H9 (cell line): ENCODE measurements at regions not wholly inside any gene's neighbourhood (a gene's known extent, or its start where the extent isn't known, plus 50 kb on each side); places are given as distances from the start of the nearest gene placed in this dataset.

ENCODE experiments used
- DNase-seq: peaks from one replicate; pipeline ENCODE4 v3.0.0-alpha.2; 2017
- H2AFZ ChIP-seq: one replicate; pipeline ENCODE4 v1.6.1; 2013; ENCODE audit warnings: mild to moderate bottlenecking, low read length, control low read depth, moderate library complexity
- H2AK5ac ChIP-seq: 2 replicates; pipeline ENCODE4 v1.6.1; 2013; ENCODE audit warnings: low read length, control low read depth, mixed read lengths; ENCODE audit not compliant: insufficient read length
- H2BK120ac ChIP-seq: one replicate; pipeline ENCODE4 v1.6.1; 2013; ENCODE audit warnings: low read depth, mild to moderate bottlenecking, low read length, control low read depth, inconsistent platforms; ENCODE audit not compliant: poor library complexity, severe bottlenecking
- H2BK12ac ChIP-seq: 2 replicates; pipeline ENCODE4 v1.6.1; 2013; ENCODE audit warnings: low read length, control low read depth, mixed read lengths, low read depth; ENCODE audit not compliant: insufficient read length
- H2BK15ac ChIP-seq: 2 replicates; pipeline ENCODE4 v1.6.1; 2013; ENCODE audit warnings: low read depth, low read length, control low read depth
- H2BK20ac ChIP-seq: one replicate; pipeline ENCODE4 v1.6.1; 2013; ENCODE audit warnings: low read depth, mild to moderate bottlenecking, low read length, control low read depth, inconsistent platforms; ENCODE audit not compliant: poor library complexity, severe bottlenecking
- H2BK5ac ChIP-seq: 2 replicates; pipeline ENCODE4 v1.6.1; 2013; ENCODE audit warnings: low read length, control low read depth, mixed read lengths; ENCODE audit not compliant: insufficient read length
- H3K14ac ChIP-seq: 2 replicates; pipeline ENCODE4 v1.6.1; 2013; ENCODE audit warnings: low read length, control low read depth; ENCODE audit not compliant: insufficient read depth
- H3K18ac ChIP-seq: 2 replicates; pipeline ENCODE4 v1.6.1; 2013; ENCODE audit warnings: low read depth, mild to moderate bottlenecking, mixed read lengths, low read length, control low read depth; ENCODE audit not compliant: insufficient read length
- H3K23ac ChIP-seq: 2 replicates; pipeline ENCODE4 v1.6.1; 2013; ENCODE audit warnings: low read length, control low read depth, mixed read lengths, low read depth; ENCODE audit not compliant: insufficient read length
- H3K23me2 ChIP-seq: 2 replicates; pipeline ENCODE4 v1.6.1; 2013; ENCODE audit warnings: low read depth, mild to moderate bottlenecking, mixed read lengths, low read length, control low read depth; ENCODE audit not compliant: insufficient read length, poor library complexity, severe bottlenecking
- H3K27ac ChIP-seq: 2 replicates; pipeline ENCODE4 v1.5.1; 2013; ENCODE audit warnings: low read length, control low read depth, mixed read lengths, low read depth; ENCODE audit not compliant: insufficient read length
- H3K27me3 ChIP-seq: 2 replicates; pipeline ENCODE4 v1.6.1; 2013; ENCODE audit warnings: low read length, control low read depth, inconsistent platforms; ENCODE audit not compliant: insufficient read depth
- H3K4ac ChIP-seq: 2 replicates; pipeline ENCODE4 v1.6.1; 2013; ENCODE audit warnings: low read depth, mild to moderate bottlenecking, control low read depth, inconsistent platforms, low read length, moderate library complexity
- H3K4me1 ChIP-seq: 2 replicates; pipeline ENCODE4 v1.6.1; 2013; ENCODE audit warnings: low read length, control low read depth, inconsistent platforms; ENCODE audit not compliant: insufficient read depth
- H3K4me2 ChIP-seq: 2 replicates; pipeline ENCODE4 v1.6.1; 2013; ENCODE audit warnings: low read length, control low read depth, mixed read lengths; ENCODE audit not compliant: insufficient read length, insufficient read depth
- H3K56ac ChIP-seq: 2 replicates; pipeline ENCODE4 v1.6.1; 2013; ENCODE audit warnings: low read depth, mild to moderate bottlenecking, mixed read lengths, low read length, control low read depth; ENCODE audit not compliant: insufficient read length
- H3K79me1 ChIP-seq: 2 replicates; pipeline ENCODE4 v1.6.1; 2013; ENCODE audit warnings: low read depth, mild to moderate bottlenecking, moderate library complexity, low read length, control low read depth, inconsistent platforms; ENCODE audit not compliant: insufficient read depth, poor library complexity, severe bottlenecking
- H3K79me2 ChIP-seq: 2 replicates; pipeline ENCODE4 v1.6.1; 2013; ENCODE audit warnings: low read length, control low read depth, inconsistent platforms; ENCODE audit not compliant: insufficient read depth
- H3K9ac ChIP-seq: 2 replicates; pipeline ENCODE4 v1.6.1; 2013; ENCODE audit warnings: low read length, control low read depth, mixed read lengths; ENCODE audit not compliant: insufficient read length; ENCODE audit errors: extremely low read depth
- H3K9me3 ChIP-seq: one replicate; pipeline ENCODE4 v1.6.1; 2013; ENCODE audit warnings: low read depth, low read length, inconsistent platforms; ENCODE audit not compliant: control insufficient read depth
- H3T11ph ChIP-seq: one replicate; pipeline ENCODE4 v1.6.1; 2013; ENCODE audit warnings: mild to moderate bottlenecking, low read length, control low read depth, inconsistent platforms
- H4K20me1 ChIP-seq: one replicate; pipeline ENCODE4 v1.6.1; 2013; ENCODE audit not compliant: control insufficient read depth, insufficient read length, insufficient read depth
- H4K5ac ChIP-seq: 2 replicates; pipeline ENCODE4 v1.6.1; 2013; ENCODE audit warnings: low read depth, mild to moderate bottlenecking, mixed read lengths, low read length, control low read depth; ENCODE audit not compliant: insufficient read length
- H4K8ac ChIP-seq: replicated peaks from 2 replicates; pipeline ENCODE4 v1.6.1; 2013; ENCODE audit warnings: low read length, control low read depth, mixed read lengths, low read depth; ENCODE audit not compliant: insufficient read length
- H4K91ac ChIP-seq: 2 replicates; pipeline ENCODE4 v1.6.1; 2013; ENCODE audit warnings: low read depth, mild to moderate bottlenecking, moderate library complexity, mixed read lengths, low read length, control low read depth; ENCODE audit not compliant: insufficient read length
- H3K27ac Mint-ChIP-seq, 3 experiments: 2 replicates in 2 of 3; 3 replicates in 1 of 3; pipeline ENCODE4 v1.8.0; 2020 to 2021; ENCODE audit warnings: mixed read lengths in 3 of 3, mild to moderate bottlenecking in 1 of 3, moderate library complexity in 1 of 3
- H3K27me3 Mint-ChIP-seq: 2 replicates; pipeline ENCODE4 v1.8.0; 2021; ENCODE audit warnings: low read depth, mild to moderate bottlenecking, moderate library complexity, mixed read lengths
- H3K36me3 Mint-ChIP-seq, 3 experiments: 2 replicates in 2 of 3; 3 replicates in 1 of 3; pipeline ENCODE4 v1.8.0; 2020 to 2021; ENCODE audit warnings: low read depth in 3 of 3, mixed read lengths in 3 of 3; ENCODE audit not compliant: insufficient read depth in 1 of 3
- H3K4me1 Mint-ChIP-seq, 2 experiments: 2 replicates each; pipeline ENCODE4 v1.8.0; 2020; ENCODE audit warnings: mixed read lengths in 2 of 2
- H3K4me3 Mint-ChIP-seq, 2 experiments: 2 replicates in 1 of 2; 3 replicates in 1 of 2; pipeline ENCODE4 v1.8.0; 2020 to 2021; ENCODE audit warnings: mild to moderate bottlenecking in 2 of 2, mixed read lengths in 2 of 2, moderate library complexity in 1 of 2
- H3K9me3 Mint-ChIP-seq, 2 experiments: 2 replicates in 1 of 2; 3 replicates in 1 of 2; pipeline ENCODE4 v1.8.0; 2020; ENCODE audit warnings: mild to moderate bottlenecking in 2 of 2, mixed read lengths in 2 of 2, moderate library complexity in 1 of 2
- WGBS: extraction: QIAGEN DNeasy Blood & Tissue Kit; methylation state at CpG from one replicate; pipeline ENCODE4 v1.1.7; 2013; ENCODE audit warnings: missing lambda C conversion rate, low lambda C conversion rate, mixed read lengths; ENCODE audit not compliant: insufficient read length; ENCODE audit errors: extremely low coverage; 5-methylcytosine and 5-hydroxymethylcytosine counted together
- TF ChIP-seq, protein P1 (sequence below): fragments of 200-600 bp; sonication (generic); conservative IDR thresholded peaks from 3 replicates; pipeline ENCODE4 v1.8.0; 2021; ENCODE audit warnings: antibody characterized with exemption, mild to moderate bottlenecking

DNA sequence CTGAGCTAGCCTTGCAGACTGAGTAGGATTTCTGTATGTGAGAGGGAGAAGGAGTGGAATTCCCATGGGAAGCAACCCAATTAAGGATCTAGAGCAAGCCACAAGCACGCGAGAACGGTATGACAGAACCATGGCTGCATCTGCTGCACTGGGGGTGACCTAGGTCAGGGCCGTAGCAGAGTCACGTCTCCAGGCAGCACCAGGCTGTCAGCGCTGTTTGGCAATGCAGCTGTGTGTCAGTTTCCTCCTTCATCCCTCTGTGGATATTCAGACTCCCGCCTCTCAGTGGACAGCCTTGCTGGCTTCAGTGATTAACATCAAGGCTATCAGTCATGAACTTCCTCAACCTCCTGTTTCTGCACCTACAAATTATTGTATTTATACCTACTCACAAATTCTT lies 118.1 kb upstream of the PPP2R5A start:
- Histone ChIP-seq H4K8ac (no peak overlapping the region), H2AK5ac (no peak overlapping the region), H3T11ph (no peak overlapping the region), H3K9ac (no peak overlapping the region), H3K27ac (no peak overlapping the region), H4K20me1 (no peaks in the 10 kb centered on the region), H3K14ac (no peak overlapping the region; the same call in 1 of the 2 replicates), H3K23me2 (no peaks in the 10 kb centered on the region), H2BK15ac (no peak overlapping the region), H3K4ac (no peak overlapping the region), H3K4me1 (no peaks in the 10 kb centered on the region), H3K4me2 (no peak overlapping the region), H3K79me2 (no peaks in the 10 kb centered on the region), H3K56ac (no peak overlapping the region), H3K27me3 (no peaks in the 10 kb centered on the region), H2BK120ac (no peak overlapping the region), H3K18ac (no peak overlapping the region), H2BK12ac (no peak overlapping the region), H2BK20ac (no peak overlapping the region), H3K9me3 (no peaks in the 10 kb centered on the region), H3K79me1 (no peaks in the 10 kb centered on the region), H4K5ac (no peak overlapping the region), H3K23ac (no peak overlapping the region), H2BK5ac (no peak overlapping the region), H2AFZ (no peak overlapping the region), H4K91ac (no peak overlapping the region)
- no peaks in the 10 kb centered on the region for H3K4me1 Mint-ChIP-seq
- H3K27ac Mint-ChIP-seq = no peak overlapping the region; a peak in 1 of 7 replicates
- DNase-seq = no peak
- WGBS = no CpG with 5 or more reads among the region's 7 CpGs
- H3K36me3 Mint-ChIP-seq = no peaks in the 10 kb centered on the region; a peak in 1 of 7 replicates
- no peaks in the 10 kb centered on the region; the same call in 1 of the 2 replicates for H3K27me3 Mint-ChIP-seq
- TF ChIP-seq, protein P1, sequence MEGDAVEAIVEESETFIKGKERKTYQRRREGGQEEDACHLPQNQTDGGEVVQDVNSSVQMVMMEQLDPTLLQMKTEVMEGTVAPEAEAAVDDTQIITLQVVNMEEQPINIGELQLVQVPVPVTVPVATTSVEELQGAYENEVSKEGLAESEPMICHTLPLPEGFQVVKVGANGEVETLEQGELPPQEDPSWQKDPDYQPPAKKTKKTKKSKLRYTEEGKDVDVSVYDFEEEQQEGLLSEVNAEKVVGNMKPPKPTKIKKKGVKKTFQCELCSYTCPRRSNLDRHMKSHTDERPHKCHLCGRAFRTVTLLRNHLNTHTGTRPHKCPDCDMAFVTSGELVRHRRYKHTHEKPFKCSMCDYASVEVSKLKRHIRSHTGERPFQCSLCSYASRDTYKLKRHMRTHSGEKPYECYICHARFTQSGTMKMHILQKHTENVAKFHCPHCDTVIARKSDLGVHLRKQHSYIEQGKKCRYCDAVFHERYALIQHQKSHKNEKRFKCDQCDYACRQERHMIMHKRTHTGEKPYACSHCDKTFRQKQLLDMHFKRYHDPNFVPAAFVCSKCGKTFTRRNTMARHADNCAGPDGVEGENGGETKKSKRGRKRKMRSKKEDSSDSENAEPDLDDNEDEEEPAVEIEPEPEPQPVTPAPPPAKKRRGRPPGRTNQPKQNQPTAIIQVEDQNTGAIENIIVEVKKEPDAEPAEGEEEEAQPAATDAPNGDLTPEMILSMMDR = no peak
- no peak overlapping the region for H3K4me3 Mint-ChIP-seq
- no peaks in the 10 kb centered on the region for H3K9me3 Mint-ChIP-seq
